ENCODE measurements at regions not wholly inside any gene's neighbourhood (a gene's known extent, or its start where the extent isn't known, plus 50 kb on each side); places are given as distances from the start of the nearest gene placed in this dataset.

GRCh38 chr1:5367306-5367705 lies 624.9 kb downstream of the NPHP4 start:
- DNase-seq = no peak

DNA sequence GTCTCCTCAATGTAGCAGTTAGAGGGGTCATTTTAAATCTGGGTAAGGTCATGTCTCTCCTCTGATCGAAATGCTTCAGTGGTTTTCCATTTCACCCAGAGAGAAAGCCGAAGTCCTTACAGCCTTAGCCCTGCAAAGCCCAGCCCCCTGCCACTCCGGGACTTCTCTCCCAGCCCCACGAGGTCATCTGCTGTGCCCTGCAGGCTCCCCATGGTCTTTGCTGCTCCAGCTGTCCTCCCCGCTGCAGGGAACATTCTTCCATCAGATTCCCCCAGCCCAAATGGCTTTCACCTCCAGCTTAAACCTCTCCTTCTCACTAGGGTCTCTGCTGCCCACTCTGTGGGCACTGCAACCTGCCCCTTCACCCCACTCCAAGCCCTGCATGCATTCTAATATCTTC lies 626.5 kb downstream of the NPHP4 start:
- DNase-seq = no peak

GRCh38 chr1:5364591-5364990 lies 627.6 kb downstream of the NPHP4 start:
- DNase-seq = no peak

- DNase-seq = no peak
Measured at GRCh38 chr1:5354681-5355080, 637.5 kb downstream of the NPHP4 start.

DNA sequence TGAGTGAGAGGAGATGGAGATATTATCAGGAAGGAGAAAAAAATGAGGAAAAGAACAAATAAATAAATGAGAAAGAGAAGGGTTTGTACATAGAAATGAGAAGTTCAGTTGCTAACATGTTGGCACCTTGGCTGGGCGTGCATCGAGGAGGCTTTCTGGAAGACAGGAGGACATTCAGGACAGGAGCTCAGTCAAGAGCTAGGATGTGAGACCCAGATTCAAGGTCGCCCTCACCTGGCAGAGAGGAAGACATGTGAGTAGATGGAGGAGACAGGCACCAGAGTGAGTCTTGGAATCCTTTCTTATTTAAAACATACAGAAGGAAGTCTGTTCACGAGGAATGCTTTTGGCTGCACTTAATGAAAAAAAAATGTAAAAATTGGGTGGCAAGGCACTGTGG lies 640.9 kb downstream of the NPHP4 start:
- no peak for DNase-seq

DNA sequence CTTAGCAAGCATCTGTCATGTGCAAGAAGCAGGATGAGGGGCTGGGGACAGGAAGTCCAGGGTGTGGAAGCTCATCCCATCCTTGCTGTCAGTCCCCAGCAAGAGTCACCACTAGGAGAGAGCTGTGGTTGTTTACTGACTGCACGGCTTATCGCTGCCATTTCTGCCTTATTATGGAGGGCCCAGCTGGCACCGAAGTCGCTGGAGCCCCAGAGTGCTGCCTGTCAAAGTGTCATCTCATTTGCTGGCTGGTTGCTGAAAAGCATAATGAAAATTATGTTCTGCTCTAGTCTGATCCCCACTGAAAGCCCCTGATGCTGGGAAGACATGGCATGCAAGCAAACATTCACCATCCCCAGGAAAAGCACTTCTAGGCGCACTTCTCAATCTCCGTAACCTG lies 642.7 kb downstream of the NPHP4 start:
- no peak for DNase-seq

DNA sequence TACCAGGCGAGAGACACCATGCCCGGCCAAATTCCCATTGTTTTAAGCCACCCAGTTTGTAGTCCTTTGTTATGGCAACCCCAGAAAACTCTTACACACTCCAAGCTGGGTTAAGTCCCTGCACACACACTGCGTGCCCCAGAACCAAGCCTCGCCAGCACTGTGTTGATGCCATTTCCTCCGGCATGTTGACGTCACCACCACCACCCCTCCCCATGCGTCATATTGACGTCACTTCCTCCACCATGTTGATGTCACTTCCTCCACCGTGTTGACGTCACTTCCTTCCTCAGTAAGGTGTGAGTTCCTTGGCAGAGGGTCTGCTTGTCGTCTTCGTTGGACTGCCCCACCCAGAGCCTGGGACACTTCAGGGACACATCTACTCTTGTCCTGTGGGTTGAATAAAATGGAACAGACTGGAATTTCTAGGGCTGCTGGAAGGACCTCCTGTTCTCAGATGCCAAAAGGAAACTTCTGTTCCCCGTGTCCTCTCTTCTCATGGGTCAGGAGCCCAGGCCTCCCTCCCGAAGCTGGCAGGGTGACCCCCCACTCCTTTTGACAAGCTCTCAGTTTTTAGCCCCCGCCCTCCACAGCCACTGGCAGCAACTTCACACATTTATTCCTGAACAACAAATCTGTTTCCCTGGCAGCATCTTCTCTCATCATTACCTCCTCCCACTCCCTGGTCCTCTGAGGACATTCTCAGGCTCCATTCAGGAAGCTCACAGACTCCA lies 643.3 kb downstream of the NPHP4 start:
- no peak for DNase-seq

- no peak for DNase-seq
Measured at GRCh38 chr1:5347726-5348125, 644.5 kb downstream of the NPHP4 start.

GRCh38 chr1:5345556-5345955 lies 646.7 kb downstream of the NPHP4 start:
- no peak for DNase-seq

- no peak for DNase-seq
Measured at GRCh38 chr1:5343256-5344020, 648.8 kb downstream of the NPHP4 start.

- DNase-seq = no peak
Measured at GRCh38 chr1:5342830-5343229, 649.4 kb downstream of the NPHP4 start.

- DNase-seq = no peak
Measured at GRCh38 chr1:5342172-5342571, 650.1 kb downstream of the NPHP4 start.

DNA sequence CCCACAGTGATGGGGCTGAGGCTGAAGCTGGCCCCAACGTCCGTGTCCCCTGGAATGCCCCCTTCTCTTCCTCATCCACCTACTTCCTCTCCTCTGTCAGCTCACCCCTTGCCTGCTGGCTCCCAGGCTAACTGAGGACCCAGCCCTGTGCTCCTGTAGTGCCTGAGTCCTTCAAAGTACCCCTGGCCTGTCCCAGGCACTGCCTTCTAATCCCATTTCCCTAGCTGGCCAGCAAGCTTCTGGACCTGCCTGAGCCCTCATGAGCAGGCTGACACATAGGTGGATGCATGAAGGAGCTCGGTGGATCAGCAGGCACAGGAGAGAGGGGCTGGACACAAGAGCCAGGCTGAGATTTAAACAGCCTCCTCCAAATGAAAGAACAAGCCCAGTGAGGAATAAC lies 650.8 kb downstream of the NPHP4 start:
- DNase-seq = no peak

GRCh38 chr1:5340560-5341130 lies 651.6 kb downstream of the NPHP4 start:
- DNase-seq = no peak

DNA sequence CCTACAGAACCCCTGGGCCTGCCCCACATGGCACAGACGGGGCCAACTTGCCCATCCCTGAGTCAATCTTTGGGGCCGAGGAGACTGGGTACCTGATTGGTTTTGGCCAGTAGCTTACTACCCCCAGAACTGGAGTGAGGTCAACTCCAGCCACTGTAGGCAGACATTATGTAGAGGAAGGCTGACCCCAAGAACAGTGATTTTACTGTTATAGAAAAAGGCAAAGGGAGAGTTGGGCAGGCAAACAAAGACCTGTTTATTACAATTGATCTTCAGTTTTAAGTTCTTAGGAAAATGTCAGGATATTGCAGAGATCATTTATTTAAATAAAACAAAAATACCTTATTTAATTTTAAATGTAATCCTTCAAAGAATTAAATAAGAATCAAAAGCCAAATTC lies 653.8 kb downstream of the NPHP4 start:
- no peak for DNase-seq

GRCh38 chr1:5333291-5333690 lies 658.9 kb downstream of the NPHP4 start:
- DNase-seq = no peak

DNA sequence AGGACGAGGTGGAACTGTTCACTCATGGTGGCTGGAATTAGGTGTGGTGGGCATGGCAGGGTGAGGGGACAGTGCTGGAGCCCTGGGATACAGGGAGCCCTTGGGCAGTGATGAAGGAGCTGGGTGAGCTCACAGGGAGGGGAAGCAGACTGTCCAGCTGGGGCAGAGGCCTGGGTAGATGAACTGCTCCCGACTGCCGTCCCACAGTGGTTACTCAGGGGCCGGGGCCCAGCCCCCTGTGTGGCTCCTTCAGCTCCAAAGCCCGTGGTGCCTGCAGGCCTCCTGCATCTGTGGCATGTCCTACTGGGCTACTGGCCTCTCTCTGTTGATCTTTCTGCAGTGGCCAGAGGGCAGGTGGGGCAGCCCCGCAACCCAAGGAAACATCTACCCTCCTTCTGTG lies 661.1 kb downstream of the NPHP4 start:
- no peak for DNase-seq

DNA sequence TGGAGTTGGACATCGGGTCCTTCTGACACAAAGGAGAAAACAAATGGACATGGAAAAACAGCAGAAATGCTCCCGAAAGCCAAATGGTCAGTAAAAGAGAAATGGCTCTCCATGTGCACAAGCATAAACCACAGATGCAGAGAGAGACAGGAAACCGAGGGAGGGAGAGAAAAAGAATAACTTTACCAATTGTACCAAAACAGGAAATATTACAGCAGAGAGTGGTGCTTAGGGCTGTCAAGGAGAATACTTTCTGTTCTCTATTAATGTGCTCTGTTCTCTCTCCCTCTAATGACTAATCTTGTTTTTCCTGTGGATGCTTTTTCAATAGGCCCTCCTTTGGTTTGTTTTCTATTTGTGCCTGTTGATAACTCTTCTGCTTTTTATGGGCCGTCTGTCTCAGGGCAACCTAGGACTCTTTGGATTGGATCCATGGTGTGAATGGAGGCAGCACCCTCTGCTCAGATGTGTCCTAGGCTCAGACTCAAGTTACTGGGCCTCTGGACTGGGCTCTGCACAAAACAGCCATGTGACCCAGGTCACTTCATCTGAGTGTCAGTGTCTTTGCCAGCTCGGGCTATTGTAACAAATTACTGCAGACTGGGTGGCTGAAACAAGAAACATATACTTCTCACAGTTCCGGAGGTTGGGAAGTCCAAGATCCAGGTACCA lies 663.0 kb downstream of the NPHP4 start:
- no peak for DNase-seq

- DNase-seq = no peak
Measured at GRCh38 chr1:5324883-5325282, 667.3 kb downstream of the NPHP4 start.

DNA sequence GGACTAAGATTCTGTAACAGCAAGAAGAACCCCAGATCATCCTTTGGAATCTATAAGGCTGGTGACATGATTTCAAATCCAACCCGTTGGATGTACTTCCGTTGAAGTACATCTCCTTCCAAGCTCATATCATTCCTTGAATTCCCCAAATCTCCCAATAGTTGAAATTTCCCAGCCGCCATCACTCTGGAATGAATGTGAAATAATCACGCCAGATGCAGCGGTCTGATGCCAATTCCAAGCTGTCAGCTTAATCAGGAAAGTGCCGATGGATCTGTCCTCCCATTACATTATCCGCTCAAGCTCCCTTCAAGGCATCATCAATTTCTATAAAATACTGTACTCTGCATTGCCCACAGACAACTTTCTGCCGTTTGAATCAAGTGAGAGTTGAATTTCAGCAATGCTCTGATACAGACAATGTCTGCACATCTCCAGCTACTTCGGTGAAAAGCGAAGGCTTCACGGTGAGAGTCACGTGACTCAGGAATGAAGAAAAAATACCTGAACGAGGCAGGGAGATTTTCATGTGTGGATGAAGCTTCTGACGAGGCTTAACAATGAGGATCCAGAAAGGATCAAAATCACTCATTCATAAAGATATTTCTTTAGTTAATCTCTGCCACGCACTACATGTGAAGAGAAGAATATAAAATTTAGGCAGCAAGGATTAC lies 663.9 kb downstream of the AJAP1 start:
- DNase-seq = no peak

- no peak for DNase-seq
Measured at GRCh38 chr1:5317391-5317790, 663.0 kb downstream of the AJAP1 start.

DNA sequence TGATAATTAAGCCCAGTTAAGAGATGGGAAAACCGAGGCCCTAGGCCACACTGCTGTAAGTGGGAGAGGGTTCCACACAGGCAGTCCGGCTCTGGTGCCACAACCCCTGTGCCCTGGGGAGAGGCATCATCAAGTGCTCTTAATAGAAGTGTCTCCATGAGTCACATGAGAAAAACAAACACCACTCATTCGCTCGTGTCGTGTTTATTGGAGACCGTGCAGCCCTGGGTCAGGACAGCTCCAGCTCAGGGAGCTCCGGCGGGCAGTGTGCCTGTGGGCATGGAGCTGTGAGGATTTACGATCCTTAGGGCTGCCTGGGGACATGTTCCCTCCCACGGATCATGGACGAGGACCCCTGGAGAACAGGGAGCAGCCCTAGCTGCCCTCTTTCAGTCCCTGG lies 658.5 kb downstream of the AJAP1 start:
- DNase-seq = no peak

- DNase-seq = no peak
Measured at GRCh38 chr1:5312293-5312674, 657.9 kb downstream of the AJAP1 start.

Data from inflammatory macrophage treated with lipopolysaccharide for 1 hour (primary cell).